HG02852 (cell line): ENCODE measurements at regions not wholly inside any gene's neighbourhood (a gene's known extent, or its start where the extent isn't known, plus 50 kb on each side); places are given as distances from the start of the nearest gene placed in this dataset.
"Not testable (repeated sequence)": the region's sequence is repeated elsewhere in the genome, so short reads cannot be mapped to it uniquely, and the experiment has no call there.

Source experiments
- ATAC-seq: cut with Tn5 transposase; IDR thresholded peaks from one replicate; pipeline ENCODE4 v1.9.1; 2021; ENCODE audit warnings: mild to moderate bottlenecking, moderate library complexity; ENCODE audit not compliant: unreplicated experiment

DNA sequence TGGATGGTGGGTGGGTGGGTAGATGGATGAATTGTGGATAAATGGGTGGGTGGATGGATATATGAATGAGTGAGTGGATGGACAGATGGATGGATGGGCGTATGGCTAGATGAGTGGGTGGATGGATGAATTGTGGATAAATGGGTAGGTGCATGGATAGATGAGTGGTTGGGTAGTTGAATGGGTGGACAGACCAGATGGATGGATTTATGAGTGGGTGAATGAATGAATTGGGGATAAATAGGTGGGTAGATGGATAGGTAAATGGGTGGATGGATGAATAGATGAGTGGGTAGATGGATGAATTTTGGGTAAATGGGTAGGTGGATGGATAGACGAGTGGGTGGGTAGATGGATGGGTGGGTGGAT lies 108.7 kb downstream of the NPIPB11 start:
- not testable (repeated sequence) for ATAC-seq

DNA sequence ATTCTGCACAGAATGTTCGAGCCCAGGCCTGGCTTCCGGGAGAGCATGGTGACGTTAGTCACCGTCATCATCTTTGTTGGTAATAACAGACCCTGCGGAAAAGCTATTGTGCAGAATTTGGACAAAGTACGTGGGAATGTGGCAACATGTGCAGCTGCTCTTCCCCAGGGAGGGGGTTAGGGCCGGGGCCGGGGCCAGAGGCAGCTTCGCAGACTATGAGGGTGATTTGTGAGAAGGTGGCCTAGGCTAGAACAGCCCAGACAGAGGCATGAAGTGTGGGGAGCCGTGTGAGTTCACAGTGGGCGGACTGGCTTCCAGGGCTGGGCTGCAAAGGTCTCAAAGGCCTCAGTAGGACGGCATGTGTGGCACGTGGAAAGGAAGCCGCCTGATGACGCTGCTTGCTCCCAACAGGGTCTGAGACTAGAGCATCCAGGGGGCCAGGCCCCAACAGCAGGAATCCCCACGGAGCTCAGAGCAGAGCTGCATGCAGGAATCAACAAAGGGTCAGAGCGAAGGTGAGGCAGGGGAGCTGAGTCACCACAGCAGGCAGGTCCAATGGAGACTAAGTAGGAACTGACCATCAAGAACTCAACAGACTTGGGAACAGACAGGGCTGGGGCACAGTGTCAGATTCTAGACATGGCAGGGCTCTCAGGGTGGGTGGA lies 109.2 kb downstream of the NPIPB11 start:
- not testable (repeated sequence) for ATAC-seq

DNA sequence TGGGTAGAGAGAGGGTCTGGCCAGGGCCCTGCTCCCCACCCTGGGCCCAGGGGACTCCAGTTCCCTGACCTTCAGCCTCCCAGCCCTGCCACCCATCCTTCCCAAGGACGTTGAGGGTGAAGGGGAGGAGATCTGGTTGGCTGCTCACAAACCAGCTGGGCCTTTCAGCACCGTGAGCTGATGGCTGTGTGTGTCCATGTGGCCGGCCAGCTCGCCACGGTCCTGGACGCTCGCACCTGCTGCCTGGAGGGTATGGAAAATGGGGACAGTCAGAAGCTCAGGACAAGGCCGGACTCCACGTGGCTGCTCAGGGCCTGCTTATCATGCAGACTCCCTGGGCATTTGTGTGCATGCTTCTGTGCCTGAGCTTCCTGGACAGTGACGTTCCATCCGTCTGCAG lies 110.3 kb downstream of the NPIPB11 start:
- ATAC-seq, result not testable (repeated sequence)

DNA sequence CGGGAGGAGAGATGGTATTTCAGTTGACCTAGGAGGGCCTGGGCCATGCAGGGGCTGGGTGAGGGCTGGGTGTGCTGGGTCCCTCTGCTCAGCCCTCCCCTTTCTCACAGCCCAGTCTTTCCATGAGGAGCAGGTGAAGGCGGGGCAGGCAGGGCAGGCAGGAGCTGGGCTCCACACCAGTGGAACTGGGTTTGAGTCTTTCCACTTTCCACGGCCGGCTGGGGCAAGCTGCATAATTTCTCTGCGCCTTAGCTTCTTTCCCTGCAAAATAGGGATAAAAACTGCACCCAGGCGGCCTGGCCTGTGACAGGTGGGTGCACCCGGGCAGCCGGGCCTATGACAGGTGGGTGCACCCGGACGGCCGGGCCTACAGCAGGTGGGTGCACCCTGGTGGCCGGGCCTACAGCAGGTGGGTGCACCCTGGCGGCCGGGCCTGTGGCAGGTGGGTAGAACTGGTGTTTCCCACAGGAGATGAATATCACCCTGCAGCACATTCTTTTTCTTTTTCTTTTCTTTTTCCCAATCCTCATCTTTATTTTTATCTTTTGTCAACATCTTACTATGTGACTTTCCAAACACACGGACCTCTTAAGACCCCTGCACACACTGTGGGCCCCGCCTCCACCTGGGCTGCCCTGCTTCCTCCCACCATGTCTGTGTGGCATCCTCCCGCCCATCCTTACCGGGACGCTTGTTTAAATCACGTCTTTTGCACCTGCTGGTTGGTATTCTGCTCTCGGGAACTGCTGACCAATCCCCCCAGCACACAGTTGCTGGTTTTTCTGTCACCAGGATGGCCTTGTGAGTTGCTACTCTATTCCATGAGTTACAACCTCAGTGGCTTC lies 111.3 kb downstream of the NPIPB11 start:
- not testable (repeated sequence) for ATAC-seq

DNA sequence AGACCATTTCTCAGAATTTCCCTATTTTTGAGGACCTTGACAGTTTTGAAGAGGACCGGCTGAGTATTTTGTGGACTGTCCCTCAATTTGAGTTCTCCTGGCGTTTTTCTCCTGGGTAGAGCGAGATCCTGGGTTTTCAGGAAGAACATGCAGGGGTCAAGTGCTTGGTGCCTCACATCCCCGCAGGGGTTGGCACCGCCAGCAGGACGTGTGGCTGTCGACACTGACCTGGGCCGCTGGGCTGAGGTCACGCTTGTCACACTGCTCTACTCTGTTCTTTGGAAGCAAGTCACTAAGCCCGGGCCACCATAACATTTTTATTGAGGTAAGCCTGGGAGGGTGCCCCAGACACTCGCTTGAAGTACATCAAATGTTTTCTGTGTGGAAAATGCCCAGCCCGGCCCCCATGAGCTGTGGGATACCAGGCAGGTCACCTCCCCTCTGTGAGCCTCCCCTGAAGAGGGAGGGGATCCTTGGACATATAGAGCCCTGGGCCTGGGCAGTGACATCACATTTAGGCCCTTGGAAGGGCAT lies 112.0 kb downstream of the NPIPB11 start:
- ATAC-seq, result not testable (repeated sequence)

DNA sequence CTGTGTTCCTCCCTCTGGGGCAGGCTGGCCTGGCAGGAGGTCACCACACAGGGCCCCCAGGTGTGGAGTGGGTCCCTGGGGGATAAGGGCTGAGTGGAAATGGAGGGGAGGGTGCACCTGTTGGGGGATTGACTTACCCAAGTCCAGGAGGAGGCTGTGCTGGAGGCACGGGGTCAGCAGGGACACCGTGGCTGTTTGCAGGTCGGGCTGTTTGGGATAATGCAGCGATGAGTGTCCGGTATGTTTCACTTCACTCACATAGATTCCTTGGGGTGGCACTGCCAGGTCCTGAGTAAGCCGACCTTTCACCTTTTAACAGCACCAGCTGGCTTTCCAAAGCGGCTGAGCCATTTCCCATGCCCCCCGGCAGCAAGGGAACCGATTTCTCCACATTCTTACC lies 113.0 kb downstream of the NPIPB11 start:
- not testable (repeated sequence) for ATAC-seq

DNA sequence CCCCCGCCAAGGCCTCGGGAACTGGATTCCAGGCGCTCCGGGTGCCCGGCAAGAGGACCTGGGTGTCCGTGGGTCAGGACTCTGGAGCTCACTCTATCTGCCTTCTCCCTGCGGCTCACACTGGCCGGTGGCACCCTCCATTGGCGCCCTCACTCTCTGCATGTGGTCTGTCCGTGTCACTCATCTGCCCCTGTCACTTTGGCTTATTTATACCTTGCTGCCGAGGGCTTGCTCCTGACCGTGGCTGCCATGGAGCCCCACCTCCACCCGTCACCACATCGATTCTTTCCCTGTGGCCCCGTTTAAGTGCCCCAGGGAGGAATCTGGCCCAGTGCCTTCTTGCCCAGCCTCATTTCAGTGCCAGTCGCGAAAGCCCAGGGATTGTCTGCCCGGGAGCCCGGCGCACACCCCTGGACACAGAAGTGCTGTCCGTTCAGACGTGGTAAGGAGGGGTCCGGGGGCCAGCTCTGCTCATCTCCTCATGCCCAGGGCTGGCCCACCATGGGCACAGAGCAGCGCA lies 113.5 kb downstream of the NPIPB11 start:
- not testable (repeated sequence) for ATAC-seq

DNA sequence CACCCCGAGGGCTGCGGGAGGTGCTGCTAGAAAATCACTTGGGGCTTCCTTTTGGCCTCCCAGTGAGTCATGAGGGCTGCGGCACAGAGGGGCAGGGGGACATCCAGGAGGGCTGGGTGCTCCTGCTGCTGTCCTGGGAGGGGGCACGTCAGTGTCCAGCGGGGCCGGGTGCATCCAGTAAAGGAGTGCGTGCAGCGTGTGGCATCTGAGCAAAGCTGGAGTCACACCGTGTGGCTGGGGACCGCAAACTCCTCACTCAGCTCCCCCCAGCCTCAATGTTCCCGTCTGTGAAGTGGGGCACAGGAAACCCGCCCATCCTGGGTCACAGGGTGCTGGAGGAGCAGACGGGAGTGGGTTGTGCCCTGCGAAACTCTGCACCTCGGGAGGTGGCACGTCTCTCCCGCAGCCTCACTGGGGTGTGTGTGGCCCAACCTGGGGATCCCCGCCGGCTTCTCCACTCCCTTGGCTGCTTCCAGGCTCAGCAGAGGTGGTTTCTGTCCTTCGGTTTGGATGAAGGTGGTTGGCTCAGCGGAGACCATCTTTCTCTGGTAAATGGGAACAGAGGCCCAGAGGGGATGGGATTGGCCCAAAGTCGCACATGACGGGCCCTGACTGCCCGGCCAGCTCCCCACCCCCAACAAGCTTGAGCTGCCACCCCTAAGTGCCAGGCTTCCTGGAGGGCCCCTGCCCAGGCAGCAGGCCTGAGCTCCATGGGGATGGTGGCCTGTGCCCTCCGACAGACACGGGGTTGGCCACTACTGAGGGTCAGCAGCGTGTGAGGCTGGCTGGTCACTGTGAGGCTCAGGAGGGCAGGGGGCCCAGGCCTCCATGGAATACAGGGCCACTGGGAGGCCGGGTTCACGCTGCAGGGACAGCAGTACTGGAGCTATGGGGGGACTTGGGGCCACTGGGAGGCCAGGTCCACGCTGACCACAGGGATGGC lies 114.9 kb downstream of the NPIPB11 start:
- not testable (repeated sequence) for ATAC-seq

DNA sequence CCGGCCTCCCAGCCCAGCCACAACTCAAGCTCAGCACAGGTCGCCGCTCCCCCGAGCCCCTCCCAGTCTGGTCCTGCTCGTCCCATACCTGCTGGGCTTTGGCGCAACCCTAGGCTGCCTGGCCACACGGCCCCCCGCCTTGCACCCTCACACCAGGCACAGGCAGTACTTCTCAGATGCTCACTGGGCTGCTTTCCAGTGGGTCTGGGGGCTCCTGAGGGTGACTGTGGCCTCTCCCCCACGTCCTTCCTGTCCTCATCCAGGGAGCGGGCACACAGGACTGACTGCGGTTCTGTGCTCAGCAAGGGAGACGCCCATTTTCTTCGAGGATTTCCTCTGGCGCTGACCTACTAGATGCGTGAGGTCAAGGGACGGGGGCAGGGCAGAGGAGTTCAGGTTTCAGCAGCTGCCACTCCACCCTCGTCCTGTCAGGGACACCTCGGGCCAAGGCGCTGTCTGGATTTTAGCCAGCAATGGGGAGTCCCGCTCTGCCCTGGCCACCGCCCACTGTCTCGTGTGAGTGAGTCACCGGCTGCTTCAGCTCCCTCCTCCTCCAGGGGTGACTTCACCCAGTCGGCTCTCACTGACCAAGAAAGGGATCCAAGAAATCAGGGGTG lies 115.8 kb downstream of the NPIPB11 start:
- no peak for ATAC-seq

DNA sequence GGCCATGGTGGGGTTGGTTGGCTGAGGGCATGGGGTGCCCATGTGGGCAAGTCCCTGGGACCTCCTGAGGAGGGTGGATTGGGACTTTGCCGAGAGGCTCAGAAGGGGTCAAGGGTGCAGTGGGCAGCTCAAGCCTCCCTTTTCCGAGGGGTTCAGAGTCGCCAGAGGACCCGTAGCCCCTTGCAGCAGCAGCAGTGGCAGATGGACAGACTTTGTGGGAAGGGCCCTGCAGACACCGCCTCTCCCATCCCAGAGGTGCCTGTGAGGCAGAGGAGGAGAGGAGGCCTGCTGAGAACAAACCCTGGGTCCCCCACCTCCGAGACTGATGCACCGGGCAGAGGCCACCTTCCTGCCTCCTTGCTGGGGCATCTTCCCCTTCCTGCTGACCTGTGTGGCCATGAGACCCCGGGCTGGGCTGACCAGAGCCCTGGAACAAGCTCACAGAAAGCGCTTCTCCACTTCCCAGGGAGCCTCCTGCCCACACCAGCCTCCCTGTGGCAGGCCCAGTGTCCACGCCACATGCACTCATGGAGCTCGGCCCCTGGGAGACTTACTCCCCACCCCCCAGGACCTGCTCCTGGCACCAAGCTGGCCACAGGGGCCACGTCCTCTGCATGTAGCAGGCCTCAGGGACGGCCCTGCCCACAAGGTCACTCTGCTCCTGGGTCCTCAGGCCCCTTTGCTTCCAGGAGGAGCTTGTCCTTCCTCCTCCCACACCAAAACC lies 116.8 kb downstream of the NPIPB11 start:
- ATAC-seq, result not testable (repeated sequence)

DNA sequence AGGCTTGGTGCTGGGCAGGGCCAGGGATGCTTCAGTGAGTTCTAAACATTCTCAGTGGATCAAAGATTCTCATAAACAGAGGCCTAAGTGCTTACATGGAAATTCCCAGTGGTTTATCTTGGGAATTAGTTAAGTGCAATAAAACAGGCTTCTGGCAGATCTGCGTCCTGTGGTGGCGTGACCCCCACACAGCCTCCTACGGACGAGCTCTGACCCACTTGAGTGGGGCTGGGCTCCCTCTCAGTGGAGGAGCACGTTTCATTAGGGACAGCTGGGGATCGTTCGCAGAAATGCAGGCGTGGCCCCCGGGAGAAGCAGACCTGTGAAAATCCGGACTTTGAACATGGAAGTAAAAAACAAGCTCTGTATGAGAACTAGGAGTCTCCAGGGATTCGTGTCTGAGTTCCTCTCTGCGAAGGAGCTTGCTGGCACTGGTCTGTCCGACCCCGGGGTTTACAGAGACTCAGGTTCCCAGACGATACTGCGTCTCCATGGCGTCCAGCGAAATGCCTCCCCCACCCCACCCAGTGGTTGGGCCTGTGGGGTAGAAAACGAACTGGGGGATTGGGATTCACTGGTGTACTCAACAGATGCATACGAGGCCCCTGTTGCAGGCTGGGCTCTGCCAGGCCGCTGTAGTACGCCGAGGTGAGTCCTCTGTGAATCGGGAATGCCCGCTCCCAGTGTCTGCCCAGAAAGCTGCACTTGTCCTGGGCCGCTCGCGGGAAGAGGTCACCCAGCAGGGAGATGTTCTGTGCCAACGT lies 117.6 kb downstream of the NPIPB11 start:
- not testable (repeated sequence) for ATAC-seq

DNA sequence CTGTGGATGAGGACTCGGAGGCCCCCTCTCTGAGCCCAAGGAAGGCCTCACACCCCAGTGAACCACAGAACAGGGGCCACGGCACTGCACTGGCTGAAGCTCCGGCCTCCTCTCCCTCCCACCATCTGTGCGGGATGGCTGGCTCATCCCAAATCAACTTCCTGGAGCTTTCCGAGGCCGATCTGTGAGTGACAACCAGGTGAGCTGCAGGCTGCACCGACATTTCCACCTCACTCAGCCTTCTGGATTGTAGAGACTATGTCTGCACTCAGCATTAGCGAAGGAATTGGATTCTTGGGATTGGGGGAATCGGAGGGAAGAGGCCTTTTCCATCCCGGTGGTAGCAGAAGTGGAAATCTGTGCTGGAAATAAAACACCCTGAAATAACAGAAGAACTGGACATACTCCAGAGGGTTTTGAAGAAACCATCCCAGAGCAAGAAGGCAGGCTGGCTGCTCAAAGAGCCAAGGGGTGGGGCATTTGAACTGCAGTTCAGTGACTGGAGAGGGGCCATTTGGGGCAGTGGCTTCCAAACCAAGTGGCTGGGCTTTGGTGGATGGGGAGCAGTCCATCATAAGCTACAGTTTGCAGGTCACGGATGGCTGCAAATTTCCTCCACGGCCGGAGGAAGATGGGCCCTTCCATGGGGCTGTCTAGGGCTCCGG lies 118.5 kb downstream of the NPIPB11 start:
- ATAC-seq, result not testable (repeated sequence)

DNA sequence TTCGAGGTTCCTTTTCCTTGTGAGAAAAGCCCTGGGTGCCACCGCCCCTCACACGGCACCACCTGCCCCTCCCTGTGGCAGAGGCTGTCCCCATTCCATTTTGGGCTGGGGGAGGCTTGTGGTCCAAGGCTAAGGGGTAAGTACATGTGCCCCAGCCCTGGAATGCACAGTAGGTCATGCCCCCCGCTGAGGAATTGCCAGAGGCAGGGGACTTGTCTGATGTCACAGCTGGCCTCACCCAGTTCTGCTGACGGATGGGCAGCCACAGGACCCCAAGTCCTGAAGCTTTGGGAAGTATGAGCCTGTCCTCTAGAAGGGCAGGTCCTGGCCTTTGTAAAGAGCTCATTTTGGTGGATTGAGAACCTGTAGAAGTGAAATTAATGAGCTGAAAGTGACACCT lies 119.3 kb downstream of the NPIPB11 start:
- not testable (repeated sequence) for ATAC-seq

DNA sequence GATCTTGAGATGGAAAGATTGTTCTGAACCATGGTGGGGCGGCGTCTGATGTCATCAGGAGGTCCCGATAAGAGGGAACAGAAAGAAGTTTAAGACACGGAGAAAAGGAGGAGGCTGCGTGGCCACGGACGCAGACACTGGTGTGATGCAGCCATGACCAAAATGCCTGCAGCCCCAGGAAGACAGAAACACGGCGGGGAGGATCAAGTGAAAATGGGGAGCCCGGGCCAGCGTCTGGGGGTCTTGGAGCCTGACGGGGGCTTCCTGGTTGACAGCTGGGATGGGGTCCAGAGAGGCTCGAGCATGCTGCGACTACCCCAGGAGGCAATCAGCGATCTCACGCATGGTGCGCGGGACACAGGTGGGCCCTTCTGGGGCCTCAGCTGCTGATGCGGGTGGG lies 119.7 kb downstream of the NPIPB11 start:
- ATAC-seq, result not testable (repeated sequence)

DNA sequence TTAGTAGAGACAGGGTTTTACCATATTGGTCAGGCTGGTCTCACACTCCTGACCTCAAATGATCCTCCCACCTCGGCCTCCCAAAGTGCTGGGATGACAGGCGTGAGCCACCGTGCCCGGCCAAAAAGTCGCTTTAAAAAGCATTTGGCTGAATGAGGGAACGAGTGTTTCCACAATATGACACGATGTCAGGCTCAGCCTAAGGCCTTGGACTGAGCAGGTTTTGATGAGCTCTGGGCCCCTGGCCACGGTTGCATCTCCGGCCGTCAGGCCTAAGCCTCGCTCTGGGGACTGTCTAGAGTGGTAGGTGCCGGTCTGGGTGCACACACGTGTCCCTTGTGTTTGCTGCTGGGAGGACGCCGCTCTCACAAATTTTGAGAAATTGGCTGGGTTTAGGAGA lies 120.3 kb downstream of the NPIPB11 start:
- not testable (repeated sequence) for ATAC-seq

DNA sequence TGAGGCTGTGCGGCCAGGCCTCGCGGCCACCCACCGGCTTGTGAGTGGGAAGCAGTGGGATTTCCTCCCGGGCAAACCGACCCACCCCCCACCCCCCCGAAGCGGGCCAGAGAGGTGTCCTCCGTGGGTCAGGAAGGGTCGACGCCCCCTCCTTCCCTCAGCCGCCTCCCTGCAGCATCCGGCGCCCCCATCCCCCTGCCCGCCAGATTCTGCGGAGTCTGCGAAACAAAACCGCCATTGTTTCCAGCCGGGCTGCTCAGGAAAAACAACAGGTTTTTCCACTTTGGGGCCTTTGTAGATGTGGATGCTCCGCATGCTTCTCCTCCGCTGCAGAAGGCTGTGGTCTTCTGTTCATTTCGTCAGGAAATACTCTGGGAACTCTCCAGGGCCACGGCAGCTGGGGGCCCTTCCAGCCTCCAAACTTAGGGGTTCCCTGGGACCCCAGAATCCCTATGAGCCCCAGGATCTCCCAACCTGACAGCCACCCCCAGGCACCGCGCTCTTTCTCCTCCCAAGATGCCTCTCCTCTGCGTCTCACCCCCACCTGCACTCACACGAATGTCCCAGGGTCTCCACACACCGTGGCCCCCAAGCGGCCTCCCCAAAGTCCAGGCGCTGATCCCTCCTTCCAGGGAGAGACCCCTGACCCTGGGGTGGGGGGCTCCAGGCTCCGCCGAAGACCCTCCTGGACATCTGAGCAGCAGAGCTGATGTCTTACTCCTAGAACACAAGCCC lies 121.2 kb downstream of the NPIPB11 start:
- not testable (repeated sequence) for ATAC-seq

DNA sequence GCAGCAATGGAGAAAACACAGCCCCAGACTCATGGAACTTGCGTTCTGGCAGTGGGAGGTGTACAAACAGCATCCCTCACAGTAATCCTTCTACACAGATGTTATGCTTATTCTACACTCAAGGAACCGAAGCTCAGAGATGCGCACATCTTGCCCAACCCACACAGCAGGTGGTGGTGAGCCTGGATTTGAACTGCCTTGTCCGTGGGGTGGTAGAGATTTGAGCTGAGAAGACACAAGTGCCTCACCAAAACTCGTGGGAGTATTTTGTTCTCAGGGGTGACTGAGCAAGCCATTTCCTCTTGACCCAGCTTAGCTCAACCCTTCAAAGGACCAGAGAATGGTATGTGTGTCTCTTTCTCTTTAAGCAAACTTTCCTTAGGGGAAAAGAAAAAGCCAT lies 121.8 kb downstream of the NPIPB11 start:
- not testable (repeated sequence) for ATAC-seq

DNA sequence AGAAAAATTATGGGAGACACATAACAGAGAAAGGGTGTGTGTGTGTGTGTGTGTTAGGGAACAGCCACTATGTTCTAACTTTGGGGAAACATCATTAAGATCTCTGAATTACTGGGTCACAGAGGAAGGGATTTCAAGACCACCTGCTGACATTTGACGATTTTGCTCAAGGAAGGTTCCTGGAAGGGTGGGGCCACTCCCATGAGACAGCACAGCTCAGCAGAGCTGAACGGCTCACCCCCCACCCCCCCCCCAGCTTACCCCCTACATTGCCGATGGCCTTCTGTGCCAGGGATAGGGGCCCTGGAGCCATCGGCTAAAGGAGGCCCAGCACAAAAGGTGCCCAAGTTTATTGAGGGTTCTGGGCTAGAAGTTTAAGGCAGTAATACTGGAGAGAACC lies 122.4 kb downstream of the NPIPB11 start:
- ATAC-seq, result not testable (repeated sequence)
